Stomach (tissue), 4 donors: ENCODE measurements at regions not wholly inside any gene's neighbourhood (a gene's known extent, or its start where the extent isn't known, plus 50 kb on each side); places are given as distances from the start of the nearest gene placed in this dataset.

Source experiments
- CTCF ChIP-seq, 7 experiments: fragments of 450-650 bp in 4 of 7; fragments of 200-600 bp in 3 of 7; sonication (generic) in 3 of 7; IDR thresholded peaks; one replicate each; pipeline ENCODE4 v1.5.1; 2016 to 2019; ENCODE audit warnings: antibody characterized with exemption in 7 of 7, control low read depth in 2 of 7, mild to moderate bottlenecking in 1 of 7
- EP300 ChIP-seq: sonication (generic); formaldehyde crosslinking; IDR thresholded peaks from one replicate; pipeline ENCODE4 v1.6.1; 2017; ENCODE audit warnings: antibody characterized with exemption
- POLR2A ChIP-seq, 4 donors: fragments of 450-650 bp; IDR thresholded peaks; one replicate each; pipeline ENCODE4 v1.6.1; 2016; ENCODE audit warnings: antibody characterized with exemption in 4 of 4, control low read depth in 2 of 4, mild to moderate bottlenecking in 1 of 4, moderate library complexity in 1 of 4
- POLR2AphosphoS5 ChIP-seq, 3 donors: sonication (generic); formaldehyde crosslinking; IDR thresholded peaks; one replicate each; pipeline ENCODE4 v1.6.1; 2016; ENCODE audit warnings: antibody characterized with exemption in 3 of 3

DNA sequence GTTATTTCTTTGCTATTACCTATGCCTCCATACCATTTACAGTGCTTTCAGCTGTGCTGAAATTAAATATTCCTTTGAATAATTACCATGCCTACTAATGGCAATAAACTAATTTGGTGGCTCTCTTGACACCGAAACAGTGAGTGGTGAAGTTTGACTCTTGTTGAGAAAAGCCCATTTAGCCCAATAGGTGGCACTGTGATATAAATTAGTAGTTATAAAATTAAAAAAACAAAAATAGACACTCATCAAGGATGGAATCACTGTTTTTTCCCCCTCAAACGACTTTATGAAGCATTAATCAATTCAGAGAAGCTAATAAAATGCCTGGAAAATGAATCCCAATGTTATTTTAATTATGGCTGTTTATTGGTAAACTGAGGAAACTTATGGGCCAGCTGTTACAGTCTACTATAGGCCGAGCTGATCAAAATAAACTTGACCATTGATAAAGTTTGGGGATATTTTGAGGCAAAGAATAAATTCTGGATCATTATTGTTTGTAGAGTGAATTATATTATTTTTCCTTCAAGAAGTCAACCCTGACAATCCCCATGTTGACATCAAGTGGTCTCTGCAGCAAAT lies 339.6 kb downstream of the TRIB2 start:
- TF ChIP-seq CTCF (IDR thresholded peaks at IDR 0.05): peak in 5 of 7 experiments; percentile 7 to 27 (median 20)
- no peak for TF ChIP-seq POLR2AphosphoS5 (IDR thresholded peaks at IDR 0.05)
- no peak for TF ChIP-seq POLR2A (IDR thresholded peaks at IDR 0.05)
- TF ChIP-seq EP300: no peak
